NCI-H2171 (cell line): ENCODE measurements at regions not wholly inside any gene's neighbourhood (a gene's known extent, or its start where the extent isn't known, plus 50 kb on each side); places are given as distances from the start of the nearest gene placed in this dataset.

Source experiments
- DNase-seq: peaks from one replicate; lab custom pipeline; 2025; lab: John Stamatoyannopoulos, UW

DNA sequence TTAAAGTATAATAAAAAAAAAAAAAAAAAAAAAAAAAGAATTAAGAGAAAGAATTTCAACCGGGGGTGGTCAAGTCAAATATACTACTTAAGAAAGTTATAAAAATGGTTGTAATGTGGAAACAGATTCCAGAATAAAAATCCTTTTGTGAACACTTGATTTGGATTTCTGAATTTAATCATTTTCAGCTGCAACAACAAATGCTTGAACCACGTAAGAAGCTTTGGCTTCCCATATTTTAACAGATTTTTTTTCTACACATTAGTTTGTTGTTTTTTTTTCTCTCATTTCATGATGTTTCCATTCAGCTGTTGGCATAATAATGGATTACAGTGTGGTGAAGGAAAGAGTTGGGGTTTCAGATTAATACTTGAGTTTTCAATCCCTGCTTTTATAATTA, 137.3 kb upstream of the AGR3 start:
- DNase-seq, result no peak

GRCh38 chr7:17020250-17020649, 138.5 kb upstream of the AGR3 start:
- no peak for DNase-seq

DNA sequence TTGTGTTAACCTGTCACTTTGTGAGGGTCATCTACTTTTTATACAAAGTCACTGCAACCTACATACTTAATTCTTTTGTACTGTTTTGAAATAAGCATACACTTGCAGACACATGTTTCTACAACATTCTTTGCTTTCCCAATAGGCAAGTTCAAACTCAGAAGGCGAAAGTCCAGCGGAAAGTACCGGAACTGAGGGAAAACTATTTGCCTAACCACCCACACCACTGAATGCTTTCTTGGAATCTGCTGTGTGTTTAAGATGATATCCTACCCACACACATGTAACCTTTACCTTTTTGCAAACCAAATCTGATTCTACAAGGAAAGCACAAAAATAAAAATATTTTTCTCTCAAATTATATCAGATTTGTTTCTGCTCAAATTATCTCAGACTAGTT, 139.4 kb upstream of the AGR3 start:
- no peak for DNase-seq

GRCh38 chr7:17022920-17023319, 141.1 kb upstream of the AGR3 start:
- DNase-seq, result no peak

- no peak for DNase-seq
These were observed 144.5 kb upstream of the AGR3 start for GRCh38 chr7:17026269-17026668.

DNA sequence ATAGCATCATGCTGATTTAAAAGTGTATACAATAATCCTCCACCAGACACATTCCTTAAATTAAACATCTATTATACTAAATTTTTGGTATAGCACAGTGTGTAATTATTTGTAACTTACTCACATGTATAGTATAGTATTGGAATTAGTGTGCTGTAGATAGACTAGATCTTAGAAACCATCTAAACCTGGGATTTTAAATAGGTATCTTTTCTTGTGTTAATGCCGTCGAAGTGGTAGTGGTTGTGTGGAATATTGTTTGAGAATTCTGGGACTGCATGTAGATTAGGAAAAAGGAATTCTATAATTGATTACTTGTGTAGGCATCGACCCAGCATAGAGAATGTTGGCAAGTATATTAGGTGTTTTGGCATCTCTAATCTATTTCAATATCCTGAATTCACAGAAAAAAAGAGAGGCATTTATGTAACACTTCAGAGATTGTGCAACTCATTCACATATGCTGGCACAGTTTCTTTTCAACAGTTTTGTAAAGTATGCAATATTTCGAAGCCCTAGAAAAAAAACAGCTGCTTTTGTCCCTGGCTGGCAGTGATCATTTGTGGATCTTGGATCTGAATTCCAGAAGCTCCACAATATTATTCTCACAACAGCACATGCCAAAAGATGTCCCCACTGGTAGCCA, 145.5 kb upstream of the AGR3 start:
- no peak for DNase-seq

DNA sequence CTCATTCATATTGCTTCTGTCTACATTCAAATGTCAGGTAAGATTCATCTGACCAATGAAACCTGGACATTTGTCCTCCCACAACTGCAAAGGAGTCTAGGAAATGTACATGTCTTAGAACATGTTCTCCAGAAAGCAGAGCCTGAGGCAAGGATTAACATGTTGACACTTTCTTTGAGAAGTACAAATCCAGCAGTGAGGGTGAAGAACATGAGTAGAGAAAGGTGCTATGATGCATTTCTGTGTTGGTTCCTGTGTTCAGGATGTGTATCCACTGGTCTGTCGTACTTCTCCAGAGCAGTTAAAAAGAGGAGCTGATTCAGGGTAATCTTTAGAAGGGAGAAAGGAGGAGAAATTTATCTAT, 146.0 kb upstream of the AGR3 start:
- DNase-seq, result no peak

- DNase-seq, result no peak
These were observed 147.4 kb upstream of the AGR3 start for GRCh38 chr7:17029150-17029549.

GRCh38 chr7:17030559-17030958, 148.8 kb upstream of the AGR3 start:
- no peak for DNase-seq

- DNase-seq, result no peak
These were observed 150.2 kb upstream of the AGR3 start for GRCh38 chr7:17031906-17032551.

GRCh38 chr7:17033245-17033644, 151.5 kb upstream of the AGR3 start:
- DNase-seq, result no peak

DNA sequence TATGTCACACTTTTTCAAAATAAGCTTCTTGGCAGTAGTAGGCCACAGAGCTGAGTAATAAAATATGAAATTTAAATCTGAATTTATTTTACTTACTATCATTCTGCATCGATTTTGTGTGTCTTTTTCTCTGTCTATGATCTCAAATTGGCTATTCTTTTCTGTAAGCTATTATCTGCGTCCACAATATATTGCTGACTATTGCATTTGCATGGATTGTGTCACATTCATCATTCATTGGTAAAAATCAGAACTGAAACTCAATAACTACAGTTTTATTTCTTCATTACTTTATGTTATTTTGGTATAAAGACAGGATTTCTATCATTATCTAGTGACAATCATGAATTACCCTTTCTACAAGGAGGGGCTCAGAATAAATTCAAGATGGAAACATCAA, 154.8 kb upstream of the AGR3 start:
- DNase-seq, result no peak

DNA sequence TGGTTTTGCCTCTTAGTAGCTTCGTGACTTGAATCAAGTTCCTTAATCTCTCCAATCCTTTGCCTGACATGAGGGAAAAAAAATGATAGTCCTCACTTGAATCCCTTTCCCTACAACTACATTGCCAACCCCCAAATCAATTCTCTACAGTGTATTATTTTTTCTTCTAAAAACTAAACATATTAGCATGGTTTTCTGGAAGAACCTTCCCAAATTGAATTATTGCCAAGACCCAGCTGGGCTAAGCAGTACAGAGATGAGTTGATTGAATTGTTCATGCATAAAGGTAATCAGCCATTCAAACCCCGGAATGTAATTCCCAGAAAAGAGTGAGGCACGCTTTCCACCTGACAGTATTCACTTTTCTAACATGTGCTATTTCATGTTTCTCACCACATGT, 155.6 kb upstream of the AGR3 start:
- DNase-seq, result no peak

DNA sequence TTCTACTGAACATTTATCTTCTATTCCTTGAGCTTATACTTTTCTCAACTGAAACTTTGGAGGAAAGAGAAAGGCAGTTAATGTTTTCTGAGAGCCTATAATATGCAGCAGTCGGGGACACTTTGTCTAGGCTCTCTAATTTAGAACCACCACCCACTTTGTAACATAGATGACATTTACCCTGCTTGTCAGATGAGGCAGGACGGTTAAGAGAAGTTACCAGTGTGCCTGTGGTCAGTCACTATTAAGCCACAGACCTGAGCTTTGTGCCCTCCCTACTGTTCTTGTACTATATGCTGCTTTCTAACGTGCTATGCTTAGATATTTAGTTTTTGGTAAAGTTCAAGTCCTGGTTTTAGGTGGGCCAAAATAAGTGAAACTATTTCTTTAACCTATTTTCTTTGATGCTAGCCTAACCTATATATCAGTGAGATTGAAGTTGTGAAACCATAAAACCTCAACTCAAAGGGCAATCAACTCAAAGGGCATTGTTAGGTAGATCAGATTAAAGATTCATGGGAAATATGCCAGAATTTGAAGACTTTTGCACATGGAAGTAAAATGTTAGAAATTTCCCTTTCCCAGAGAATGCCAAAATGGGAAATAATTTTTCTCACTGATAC, 156.5 kb upstream of the AGR3 start:
- DNase-seq, result no peak

GRCh38 chr7:17038783-17039170, 157.0 kb upstream of the AGR3 start:
- DNase-seq, result no peak

GRCh38 chr7:17039372-17039771, 157.6 kb upstream of the AGR3 start:
- no peak for DNase-seq

- no peak for DNase-seq
These were observed 158.9 kb upstream of the AGR3 start for GRCh38 chr7:17040716-17041115.

DNA sequence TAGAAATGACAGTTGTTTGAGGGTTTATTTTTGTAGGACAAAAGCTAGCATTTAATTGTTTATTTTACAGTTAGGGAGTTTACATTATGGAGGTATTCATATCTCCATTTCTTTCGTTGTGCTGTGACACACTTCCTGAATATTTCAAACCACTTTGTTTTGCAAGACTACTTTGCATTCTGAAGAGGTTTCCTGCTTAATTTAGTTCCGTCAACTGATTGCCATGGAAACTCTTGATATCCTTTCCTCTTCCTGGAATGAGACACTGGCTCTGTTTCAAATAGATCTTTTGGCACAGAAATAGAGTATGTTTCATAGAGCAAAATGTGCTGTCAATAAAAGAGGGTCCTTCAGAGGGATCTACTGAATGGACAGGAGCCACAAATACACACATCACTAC, 159.5 kb upstream of the AGR3 start:
- no peak for DNase-seq

- no peak for DNase-seq
These were observed 160.4 kb upstream of the AGR3 start for GRCh38 chr7:17042211-17042610.

- no peak for DNase-seq
These were observed 161.5 kb upstream of the AGR3 start for GRCh38 chr7:17043012-17043877.

GRCh38 chr7:17044396-17044795, 162.6 kb upstream of the AGR3 start:
- DNase-seq, result no peak

DNA sequence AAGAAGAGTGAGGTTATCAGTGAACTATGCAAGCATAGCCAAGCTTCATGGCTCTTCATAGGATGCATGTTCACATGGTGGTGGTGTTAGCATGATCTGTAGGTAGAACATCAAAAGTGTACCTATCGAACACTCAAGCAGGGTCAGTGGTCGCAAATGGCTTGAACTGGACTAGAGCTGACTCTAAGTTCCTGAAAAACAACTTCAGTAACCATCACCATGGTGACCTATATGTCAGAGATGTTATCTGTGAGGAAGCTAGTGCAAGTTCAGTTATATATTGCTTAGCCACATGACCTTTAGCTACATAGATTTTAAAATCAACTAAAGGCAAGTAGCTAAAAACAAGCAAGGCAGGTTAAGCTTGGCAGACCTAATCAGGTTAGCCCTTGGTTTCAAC, 163.1 kb upstream of the AGR3 start:
- no peak for DNase-seq

- no peak for DNase-seq
These were observed 164.5 kb upstream of the AGR3 start for GRCh38 chr7:17046259-17046658.
